ENCODE measurements at regions not wholly inside any gene's neighbourhood (a gene's known extent, or its start where the extent isn't known, plus 50 kb on each side); places are given as distances from the start of the nearest gene placed in this dataset.

DNA sequence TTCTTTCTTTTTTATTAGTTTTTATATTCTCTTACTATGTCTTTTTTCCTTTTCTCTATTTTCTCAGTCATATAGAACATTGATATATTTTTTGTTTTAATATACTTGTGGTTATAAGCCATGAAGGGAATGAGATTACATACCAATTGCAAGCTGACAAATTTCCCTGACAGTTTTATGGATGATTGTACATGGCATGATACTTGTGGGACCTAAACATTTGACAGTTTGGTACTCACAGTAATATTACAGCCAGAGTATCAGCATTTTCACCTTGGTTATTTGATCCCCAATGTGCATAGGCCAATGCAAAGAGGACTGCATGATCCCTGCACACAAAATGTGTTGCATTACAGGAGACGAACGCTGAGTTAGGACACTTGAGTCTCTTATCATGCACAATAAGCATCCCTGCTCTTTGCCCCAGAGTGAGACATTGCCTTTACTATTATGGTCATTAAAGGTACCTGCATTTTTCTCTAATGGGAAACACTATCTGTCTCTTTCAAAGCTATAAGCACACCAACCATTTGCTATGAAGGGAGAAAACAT lies 713.4 kb upstream of the PCDH20 start:
- TF ChIP-seq CTCF (IDR thresholded peaks at IDR 0.05; ENCODE audit: low read depth, low read length), result no peak
- no peak for DNase-seq (ENCODE audit: extremely low read depth, low read depth)

DNA sequence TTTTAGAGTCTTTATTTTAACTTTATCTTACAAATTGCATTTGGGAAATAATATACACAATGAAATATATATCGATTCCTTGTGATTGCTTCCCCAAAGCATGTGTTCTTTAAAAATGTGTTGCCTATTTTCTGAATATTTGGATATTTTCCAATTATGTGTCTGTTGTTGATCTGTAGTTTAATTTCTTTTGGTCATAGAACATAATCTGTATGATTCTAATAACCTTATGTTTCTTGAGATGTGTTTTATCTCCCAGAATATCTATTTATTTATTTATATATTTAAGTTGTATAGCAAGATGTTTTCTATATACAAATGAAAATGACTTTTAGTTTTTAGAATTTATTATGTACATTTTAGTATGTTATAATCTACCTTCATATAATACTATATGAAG lies 710.8 kb upstream of the PCDH20 start:
- no peak for TF ChIP-seq CTCF (IDR thresholded peaks at IDR 0.05; ENCODE audit: low read depth, low read length)
- no peak for DNase-seq (ENCODE audit: extremely low read depth, low read depth)

- no peak for TF ChIP-seq CTCF (IDR thresholded peaks at IDR 0.05; ENCODE audit: low read depth, low read length)
- DNase-seq (ENCODE audit: extremely low read depth, low read depth), result no peak
These were observed 709.8 kb upstream of the PCDH20 start for GRCh38 chr13:62125451-62125850.

DNA sequence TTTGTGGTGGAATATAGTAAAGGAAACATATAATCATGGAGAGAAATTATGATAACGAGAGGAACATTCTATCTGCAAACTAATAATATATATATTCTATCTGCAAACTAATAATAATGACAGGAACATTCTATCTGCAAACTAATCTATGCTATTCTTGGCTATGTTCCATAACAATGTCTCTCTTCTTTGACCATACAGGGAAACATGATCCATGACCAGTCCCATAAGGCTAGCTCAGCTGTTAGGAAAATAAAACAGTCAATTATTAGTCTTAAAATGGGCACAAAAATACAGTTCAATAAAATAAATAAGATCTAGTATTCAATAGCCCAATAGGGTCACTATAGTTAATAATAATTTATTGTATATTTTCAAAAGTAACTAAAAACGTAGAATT lies 707.8 kb upstream of the PCDH20 start:
- no peak for DNase-seq (ENCODE audit: extremely low read depth, low read depth)
- TF ChIP-seq CTCF (IDR thresholded peaks at IDR 0.05; ENCODE audit: low read depth, low read length), result no peak

DNA sequence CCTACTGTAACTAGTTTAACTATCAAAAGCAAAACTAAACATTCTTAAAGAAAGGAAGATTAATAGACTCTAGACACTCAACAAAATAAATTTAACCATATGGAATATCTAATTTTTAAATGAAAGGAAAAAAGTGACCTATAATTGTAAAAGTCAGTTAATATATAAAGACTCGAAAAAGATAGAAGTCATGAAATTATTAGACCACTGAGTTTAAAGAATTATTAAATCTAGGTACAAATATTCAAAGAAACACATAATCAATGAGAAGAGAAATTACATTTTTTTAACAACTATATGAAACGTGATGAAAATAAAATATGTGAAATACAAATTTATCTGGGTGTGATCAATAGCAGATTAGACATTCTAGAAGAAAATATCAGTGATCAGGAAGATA lies 706.8 kb upstream of the PCDH20 start:
- DNase-seq (ENCODE audit: extremely low read depth, low read depth), result no peak
- no peak for TF ChIP-seq CTCF (IDR thresholded peaks at IDR 0.05; ENCODE audit: low read depth, low read length)

DNA sequence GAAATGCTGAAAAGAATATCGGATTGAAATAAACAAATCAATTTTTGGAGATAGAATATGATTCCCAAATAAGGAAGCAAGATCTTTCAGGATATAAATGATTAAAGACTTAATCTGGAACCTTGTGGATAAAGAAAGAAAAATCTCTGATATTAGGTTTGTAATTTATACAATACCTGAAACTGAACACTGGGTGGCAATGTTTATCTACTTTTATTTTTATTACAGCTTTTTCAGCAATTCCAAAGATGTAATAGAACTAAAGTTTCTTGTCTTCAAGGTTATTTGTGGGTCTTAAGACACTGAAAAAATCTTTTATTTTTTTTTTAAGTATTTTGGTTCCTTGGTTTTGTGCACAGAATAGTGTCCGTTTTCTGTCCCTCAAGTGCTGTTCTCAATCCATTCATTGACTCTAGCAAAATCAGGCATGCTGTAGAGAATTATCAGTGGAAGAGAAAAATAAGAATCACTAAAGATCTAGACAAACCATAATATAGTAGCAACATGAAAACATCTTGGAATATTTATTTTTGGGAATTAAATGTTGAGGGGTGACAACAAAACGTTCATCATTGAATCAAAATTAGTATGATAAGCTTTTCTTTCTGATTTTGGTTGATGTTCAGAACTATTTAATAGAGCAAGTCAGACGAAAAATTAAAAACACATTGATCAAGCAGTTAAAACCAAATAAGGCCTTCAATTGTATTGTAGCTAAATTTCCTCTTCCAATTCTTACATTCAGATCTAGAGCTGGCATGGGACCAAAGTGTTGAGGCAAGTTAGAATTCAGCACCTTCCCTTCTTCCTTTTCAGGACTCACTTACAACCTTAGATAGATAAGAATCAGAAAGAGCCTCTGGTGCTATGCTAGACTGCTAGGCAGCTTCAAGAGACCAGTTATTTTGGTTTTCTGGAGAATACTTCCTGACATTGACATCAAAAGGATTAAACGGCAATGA lies 704.4 kb upstream of the PCDH20 start:
- DNase-seq (ENCODE audit: extremely low read depth, low read depth), result no peak
- peak; percentile 19 for TF ChIP-seq CTCF (IDR thresholded peaks at IDR 0.05; ENCODE audit: low read depth, low read length)

- no peak for TF ChIP-seq CTCF (IDR thresholded peaks at IDR 0.05; ENCODE audit: low read depth, low read length)
- DNase-seq (ENCODE audit: extremely low read depth, low read depth), result no peak
These were observed 700.2 kb upstream of the PCDH20 start for GRCh38 chr13:62115831-62116230.

Measured in AG09319 (cell line).